ENCODE measurements at regions not wholly inside any gene's neighbourhood (a gene's known extent, or its start where the extent isn't known, plus 50 kb on each side); places are given as distances from the start of the nearest gene placed in this dataset.

DNA sequence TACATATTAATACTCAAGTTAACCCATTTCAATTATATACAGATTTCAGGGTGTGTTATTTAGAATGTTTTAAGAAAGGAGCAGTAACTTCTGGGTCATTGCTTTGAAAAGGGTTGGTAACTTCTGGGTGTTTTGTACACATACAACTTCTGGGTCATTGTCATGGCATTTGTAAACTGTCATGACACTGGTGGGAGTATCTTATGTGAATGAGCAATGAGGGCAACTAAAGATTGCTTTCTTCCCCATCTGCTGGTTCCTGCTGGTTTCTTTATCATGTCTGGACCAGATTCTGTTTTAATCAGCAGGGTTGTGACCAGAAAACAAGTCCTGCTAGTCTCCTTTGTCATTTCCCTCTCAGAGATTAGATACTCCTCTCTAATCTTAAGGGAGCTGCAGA lies 713.3 kb downstream of the LRFN5 start:
- DNase-seq = no peak

DNA sequence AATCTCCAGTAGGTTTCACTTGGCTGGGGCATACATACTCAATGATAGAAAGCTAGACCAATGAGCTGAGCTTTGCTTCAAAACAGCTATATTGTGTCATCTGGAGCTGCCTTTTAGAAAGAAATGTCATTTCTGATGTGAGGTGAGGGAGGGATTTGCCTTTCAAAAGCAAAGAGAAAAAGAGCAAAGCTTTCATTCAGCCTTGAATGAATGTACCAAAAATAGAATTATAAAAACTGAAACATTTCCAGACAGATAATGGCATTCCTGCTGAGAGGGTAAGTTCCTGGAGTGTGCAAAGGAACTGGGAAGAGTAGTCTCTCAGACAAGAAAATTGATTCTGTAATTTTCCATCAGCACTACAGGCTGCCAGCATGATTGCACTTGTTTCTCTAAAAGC lies 710.0 kb downstream of the LRFN5 start:
- DNase-seq = no peak

DNA sequence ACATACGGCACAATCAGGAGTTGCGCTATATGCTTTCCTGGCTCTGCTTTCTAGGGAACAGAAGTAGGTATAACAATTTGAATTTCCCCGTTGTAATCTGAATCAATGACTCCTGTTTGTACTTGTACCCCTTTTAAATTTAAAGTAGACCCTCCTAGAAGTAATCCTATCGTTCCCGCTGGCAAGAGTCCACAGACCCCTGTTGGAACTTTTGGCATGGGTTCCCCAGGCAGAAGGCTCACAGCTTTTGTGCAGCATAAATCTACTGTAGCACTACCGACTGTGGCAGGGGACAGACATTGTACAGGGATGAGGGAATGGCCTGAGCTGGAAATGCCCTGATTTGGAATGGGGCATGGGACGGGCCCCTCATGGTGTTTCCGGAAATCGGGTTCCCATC lies 705.2 kb downstream of the LRFN5 start:
- DNase-seq = no peak

DNA sequence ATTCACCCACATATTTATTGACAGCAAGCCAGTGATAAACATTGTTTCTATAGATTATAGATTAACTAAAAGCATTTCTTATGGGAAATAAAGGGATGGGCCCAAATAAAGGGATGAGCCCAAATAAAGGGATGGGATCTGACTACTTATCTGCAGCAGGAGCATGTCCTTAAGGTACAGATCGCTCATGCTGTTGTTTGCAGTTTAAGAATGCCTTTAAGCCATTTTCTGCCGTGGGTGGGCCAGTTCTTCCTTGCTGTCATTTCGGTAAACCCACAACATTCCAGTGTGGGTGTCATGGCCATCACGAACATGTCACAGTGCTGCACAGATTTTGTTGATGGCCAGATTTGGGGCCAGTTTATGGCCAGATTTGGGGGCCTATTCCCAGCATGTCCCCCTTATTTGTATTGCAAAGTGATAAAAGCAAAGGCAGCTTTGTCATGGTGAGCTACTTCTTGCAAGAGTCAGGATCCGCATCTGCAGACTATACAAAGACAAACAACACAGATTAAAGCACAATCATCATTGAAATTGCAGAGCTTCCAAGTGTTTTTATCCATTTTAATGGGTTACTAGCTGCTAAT lies 700.7 kb downstream of the LRFN5 start:
- no peak for DNase-seq

DNA sequence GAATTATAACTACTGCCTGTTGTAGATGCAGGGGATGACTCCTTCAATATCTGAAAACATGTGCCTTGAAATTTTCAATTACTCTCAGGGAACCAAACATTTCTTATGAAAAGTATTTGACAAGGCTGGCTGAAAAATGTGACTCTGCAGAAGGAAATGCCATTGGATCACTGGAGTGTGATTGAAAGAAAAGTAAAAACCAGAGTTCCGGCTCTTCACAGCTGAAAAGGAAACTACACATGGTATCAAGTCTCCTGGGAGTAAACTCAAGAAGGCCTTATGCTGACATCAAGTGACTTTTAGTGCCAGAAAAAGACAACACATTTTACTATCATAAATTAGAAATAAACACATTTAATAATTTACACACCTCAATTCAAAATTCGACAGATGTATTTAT lies 693.0 kb downstream of the LRFN5 start:
- DNase-seq = no peak

DNA sequence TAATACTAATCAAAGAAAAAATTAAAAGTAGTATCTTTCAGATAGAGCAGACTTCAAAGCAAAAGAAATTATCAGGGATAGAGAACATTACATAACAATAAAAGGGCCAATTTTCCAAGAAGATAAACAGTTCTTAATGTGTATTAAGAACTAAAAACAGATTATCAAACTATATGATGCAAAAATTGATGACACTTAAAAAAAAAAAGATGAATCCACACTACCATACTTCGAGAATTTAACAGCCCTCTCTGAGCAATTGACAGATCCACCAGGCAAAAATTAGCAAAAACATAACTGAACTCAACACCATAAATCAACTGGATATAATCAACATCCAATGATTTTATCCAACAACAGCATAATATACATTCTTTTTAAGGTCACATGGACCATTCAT lies 686.5 kb downstream of the LRFN5 start:
- no peak for DNase-seq

DNA sequence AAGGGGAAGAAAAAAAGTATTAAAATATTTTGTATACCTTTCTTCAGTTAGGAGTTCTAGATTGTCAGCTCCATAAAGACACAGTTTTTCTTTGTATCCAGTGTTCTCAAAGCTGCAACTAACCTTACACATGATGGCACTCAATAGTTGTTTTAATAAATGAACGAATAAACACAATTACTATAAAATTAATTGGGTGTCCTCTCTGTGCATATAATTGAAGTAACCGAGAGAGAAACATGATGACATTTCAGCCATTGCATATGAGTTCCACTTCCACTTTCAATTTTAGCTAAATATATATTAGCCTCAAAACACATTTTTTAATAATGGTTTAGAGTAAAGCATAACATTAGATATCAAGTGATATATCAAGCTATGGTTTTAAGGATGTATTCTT lies 671.2 kb downstream of the LRFN5 start:
- no peak for DNase-seq

DNA sequence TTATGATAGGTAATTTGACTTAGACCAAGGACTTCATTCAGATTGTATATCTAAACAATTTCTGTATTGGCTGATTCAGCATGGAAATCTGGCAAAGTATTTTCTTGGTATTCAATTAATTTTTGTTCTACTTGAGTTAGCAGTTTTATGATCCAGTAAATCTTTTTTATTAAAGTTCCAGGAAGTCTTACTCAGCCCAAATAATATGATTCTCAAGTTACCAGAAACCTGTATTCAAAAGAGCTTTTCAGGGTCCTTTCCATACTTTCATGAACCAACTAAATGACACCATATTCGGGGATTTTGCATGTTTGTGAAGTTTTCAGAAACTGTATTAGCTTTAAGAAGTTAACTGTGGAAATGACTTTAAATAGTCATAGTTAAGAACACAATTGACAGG lies 662.6 kb downstream of the LRFN5 start:
- no peak for DNase-seq

DNA sequence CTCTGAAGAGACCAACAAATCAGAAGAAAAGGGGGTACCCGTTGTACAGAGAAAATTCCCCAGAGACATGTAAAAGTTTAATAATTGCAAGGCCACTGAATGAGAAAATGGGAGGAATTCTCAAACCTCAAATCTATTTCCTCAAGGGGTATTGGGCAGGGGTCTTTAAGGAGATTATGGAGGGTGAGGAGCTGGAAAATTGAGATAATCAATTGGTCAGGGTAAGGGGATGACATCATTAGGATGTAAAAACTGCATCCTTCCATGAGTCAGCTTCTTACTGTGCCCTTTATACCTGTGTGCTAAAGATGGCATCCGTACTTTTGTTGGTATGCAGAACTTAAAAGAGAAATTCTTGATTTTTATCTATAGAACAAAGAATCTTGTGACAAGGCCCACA lies 641.5 kb downstream of the LRFN5 start:
- no peak for DNase-seq

DNA sequence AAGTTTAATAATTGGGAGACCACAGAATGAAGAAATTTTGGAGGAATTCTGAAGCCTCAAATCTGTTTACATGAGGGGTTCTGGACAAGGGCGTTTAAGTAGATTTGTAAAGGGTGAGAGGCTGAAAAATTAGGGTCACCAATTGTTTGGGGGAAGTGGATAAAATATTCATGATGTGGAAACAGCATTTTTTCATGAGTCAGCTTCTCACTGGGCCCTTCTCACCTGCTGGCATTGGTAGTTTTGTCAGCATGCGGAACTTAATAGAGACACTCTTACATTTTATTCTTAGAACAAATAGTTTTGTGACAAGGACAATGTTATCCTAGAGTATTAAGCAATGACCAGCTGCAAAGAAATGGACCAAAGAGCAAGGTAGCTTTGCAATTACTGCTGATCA lies 634.4 kb downstream of the LRFN5 start:
- no peak for DNase-seq

DNA sequence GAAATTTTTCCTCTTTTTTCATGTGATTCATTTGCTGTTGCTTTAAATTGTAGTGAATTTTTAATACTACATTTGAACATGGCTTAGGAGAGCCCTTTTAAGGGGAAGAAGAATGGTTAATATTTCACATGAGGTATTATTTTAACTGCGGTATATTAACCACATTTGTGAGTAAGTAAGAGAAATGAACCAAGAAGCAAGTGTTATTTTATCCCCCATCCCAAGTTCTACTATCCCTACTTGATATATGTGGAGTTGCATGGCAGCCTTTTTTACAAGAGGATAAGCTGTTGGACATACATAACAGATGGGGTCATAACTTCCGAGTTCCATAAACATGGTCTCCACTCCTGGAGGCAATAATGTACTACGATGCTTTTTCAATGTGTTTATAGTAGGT lies 623.3 kb downstream of the LRFN5 start:
- no peak for DNase-seq

DNA sequence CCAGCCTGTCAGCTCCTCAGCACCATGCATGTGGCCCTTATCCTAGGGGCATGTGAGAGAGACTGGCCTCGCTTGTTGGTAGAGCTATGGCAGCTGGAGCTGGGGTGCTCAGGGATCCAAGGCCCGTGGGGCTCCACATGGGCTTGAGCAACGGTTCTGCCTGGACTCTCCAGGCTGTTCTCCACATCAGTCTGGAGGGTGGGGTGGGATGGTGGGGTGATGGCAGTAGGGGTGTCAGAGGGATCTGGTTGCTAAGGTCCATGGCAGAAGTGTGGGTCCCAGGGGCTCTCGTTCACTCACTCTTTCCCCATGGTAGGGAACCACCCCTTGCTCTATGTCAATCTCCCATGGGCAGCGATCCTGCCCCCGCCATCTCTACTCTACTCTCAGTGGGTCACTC lies 622.6 kb downstream of the LRFN5 start:
- DNase-seq = no peak

DNA sequence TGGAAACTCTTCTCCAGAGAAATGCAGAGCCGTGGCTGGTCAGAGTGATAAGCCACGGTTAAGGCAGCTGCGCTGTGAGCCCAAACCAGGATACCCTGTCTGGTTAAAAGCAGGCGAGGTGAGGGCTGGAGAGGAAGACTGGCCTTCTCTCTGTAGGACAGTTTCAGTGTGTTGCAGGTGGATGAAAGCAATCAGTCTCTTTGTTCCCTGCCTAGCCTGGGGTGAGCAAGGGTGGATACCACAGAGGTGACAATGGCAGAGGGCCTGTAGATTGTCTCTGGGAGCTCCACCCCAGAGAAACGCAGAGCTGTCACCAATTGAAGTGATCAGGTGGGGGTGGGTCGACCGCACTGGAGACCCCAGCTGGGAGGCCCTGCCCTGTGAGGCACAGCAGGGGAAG lies 621.9 kb downstream of the LRFN5 start:
- DNase-seq = no peak

DNA sequence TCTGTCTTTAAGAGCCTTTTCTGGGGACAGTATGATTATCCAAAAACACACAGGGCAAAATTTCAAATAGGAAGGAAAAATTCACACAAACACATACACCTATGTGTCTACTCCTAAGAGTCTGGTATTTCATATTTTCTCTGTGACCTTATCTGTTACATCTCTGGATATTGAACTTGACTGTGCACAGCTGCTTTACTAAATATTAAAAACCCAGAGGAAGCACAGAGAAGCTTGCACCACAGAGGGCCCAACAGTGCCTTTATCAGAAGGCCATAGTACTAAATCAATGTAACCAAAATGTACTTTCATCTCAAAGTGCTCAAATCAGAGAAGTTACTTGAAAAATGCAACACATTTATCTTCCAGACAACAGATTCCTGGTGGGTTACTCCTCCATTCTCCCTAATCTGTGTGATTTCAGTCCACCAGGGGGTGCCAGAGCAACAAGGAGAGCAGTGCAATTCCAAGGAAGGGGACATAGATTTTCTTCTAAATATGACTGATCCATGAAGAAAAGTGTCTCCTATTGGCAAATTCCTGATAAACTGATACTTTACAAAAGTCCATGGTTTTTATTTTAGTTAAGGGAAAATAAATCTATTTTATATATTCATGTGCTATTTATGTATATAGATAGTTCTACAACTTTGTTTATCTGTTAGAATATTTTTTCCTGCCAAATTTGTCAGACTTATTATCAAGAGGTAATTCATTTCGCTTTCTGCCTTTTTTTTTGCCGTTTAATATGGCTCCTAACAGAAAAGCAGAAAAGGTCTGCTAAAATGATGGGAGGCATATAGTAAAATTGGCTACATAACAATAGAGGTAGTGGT lies 617.6 kb downstream of the LRFN5 start:
- peak; percentile 29 for DNase-seq

DNA sequence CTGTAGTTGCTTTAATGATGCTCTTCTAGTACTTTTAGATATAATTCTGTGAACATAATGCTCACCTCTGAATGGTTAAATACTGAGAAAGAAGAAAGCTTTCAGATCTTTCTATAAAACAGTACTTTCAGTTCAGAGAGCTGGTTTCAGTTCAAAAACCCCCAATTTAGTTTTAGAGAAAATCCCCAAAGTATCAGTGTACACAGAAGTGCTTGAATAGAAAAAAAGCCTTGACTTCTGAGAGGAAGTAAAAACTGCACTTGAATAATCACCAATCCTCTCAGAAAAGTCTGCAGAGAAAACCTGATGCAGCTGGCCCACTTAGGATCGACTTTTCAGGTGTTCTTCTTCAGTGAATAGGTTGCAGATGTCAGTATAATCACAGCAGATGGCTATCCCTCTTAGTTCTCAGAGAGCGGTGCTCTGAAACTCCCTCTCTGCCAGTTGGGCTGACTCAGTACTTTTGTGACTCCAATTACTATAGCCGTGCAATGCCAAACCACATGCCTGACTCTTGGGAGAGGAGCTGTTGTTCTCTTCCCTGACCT lies 616.3 kb downstream of the LRFN5 start:
- DNase-seq = no peak

DNA sequence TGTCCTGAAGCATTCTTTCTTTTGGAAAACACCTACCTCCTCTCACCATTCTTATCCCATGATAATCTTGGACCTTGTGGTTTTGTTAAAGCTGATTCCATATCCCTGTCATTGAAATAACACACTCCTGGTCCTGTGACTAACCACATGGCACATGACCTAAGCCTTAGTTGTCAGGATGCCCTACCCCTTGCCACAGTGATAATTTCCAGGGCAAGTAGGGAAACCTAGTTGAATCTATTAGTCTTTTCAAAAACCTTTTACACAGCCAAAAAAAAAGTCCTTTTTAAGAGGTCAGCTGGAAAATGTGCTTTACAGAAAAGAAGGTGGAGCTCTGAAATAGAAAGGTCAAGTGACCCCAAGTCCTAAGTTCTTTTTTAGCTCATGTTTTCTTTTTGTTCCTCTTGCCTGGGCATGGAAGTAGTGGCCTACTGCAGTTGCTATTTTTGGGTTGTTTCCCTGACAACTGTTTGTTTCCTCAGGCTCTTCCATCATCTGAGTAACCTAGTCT lies 608.4 kb downstream of the LRFN5 start:
- no peak for DNase-seq

DNA sequence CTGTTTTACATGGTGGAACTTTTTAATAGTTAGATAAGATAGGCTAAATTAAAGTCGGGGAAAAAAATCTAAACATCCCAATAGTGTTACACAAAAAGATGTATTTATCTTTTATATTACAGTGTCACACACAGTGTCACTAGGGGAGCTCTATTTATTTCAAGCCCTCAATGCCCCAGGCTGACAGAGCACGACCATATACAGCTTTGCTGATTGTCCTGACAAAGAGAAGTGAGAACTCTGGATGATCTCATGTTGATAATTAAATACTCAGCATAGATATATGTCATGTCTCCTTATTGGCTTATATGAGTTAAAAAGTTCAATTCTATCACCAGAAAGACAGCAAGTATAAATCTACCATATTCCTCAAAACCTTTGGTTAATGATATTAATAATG lies 594.3 kb downstream of the LRFN5 start:
- no peak for DNase-seq

DNA sequence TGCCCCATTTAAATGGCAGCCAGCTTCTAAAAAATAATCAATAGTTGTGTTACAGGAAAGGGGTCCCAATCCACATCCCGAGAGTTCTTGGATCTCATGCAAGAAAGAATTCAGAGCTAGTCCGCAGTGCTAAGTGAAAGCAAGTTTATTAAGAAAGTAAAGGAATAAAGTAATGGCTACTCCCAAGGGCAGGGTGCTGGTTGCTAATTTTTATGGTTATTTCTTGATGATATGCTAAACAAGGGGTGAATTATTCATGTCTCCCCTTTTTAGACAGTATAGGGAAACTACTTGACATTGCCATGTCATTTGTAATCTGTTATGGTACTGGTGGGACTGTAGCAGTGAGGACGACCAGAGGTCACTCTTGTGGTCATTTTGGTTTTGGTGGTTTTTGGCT lies 591.3 kb downstream of the LRFN5 start:
- no peak for DNase-seq

DNA sequence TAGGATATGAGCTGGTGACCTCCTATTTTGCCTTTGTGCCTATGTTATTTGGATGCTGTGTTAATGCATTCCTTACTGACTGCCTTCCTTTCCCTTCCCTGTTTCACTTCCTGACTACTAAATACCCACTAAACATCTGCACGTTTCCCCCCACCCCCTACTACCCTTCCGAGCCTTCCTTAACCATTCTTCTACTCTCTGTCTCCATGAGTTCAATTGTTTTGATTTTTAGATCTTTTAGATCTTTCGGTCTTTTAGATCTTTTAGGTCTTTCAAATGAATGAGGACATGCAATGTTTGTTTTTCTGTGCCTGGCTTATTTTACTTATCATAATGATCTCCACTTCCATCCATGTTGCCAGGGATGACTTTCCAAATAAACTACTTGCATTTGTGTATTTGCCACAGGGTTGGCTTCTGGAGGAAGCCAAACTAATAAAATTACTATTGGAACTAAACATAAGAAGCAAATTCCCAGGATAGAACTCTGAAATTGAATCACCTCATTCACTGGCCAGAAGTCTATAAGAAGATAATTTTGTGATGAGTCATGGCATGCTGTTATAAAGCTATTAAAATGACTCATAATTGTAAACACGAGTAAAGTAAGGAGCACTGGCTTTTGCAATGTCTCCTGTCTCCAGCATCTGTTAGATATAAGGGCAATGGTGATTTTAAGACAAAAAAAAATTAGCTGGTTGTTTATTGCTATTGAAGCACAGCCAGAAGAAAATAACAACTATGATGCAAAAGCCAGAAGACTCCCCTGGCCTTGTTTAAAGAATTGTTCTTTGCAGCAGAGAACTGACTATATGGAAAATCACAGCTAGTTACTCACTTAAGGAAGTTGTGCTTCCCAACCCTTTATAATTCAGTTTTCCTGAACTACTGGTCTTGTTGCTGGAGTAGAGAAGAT lies 586.3 kb downstream of the LRFN5 start:
- DNase-seq = no peak

DNA sequence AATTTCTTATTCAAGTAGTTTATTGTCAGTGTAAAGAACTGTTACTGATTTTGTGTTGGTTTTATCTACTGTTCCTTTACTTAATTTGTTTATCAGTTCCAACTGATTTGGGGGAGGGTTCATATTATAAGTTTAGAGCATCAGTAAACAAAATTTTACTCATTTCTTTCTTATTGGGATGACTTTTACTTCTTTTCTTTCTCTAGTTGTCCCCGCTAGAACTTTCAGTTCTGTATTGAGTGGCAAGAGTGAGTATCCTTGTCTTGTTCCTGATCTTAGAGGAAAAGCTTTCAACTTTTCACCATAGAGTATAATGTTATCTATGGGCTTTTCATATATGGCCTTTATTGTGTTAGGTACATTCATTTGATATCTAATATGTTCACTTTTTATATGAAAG lies 584.1 kb downstream of the LRFN5 start:
- DNase-seq = no peak

DNA sequence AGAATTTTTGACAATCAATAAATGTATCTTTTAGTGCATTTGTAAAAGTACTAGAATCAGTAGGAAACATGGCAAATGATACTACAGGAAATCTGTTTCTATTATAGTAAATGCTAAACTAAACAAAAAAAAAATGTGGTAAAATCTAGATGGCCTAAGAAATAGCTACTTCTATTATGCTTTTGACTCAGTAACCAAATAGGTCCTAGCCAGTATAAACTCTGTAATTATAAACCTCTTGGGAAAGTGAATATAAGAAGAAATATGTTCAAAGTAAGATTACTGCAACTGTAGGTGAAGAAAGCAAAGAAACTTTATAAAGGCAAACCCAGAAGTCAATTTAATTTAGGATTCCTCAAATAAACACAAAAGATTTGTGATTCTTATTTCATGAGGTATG lies 581.2 kb downstream of the LRFN5 start:
- DNase-seq = no peak

DNA sequence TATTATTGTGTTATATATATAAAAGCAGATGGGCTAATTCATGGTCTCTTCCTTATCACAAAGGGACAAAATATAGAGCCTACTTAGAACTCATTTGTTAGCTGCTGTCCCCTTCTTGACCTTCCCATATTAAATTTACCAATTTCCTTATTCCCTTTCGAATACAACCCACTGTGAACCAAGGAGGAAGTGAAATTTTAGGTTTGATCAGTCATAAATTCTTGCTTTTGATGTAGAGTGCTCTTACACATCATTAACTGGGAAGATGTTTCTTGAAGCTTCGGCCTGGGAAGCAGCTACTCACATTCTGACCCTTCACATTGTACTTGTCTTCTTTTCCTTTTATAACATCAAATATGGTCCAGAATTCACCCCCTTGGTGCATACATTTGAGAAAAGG lies 579.0 kb downstream of the LRFN5 start:
- no peak for DNase-seq

DNA sequence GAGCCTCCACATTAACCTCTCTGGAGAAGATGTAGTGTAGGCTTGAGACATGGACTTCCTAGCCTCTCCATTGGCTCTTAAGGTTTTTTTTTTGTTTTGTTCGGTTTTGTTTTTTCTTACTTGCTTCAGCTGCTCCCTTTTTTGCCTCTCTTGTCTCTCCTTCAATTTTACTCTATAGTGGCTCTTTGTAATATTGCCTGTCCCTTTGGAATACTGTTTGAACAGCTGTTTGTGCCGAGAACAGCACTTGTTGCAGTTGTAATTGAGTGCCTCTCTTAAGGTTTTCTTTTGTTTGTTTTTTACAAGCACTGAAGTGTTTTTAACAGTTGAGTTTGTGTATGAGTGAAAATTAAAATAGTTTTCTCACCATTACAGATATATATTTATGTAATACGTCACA lies 567.7 kb downstream of the LRFN5 start:
- no peak for DNase-seq

Measured in right kidney (tissue), 1 donor.